GM12878 (cell line): ENCODE measurements at regions not wholly inside any gene's neighbourhood (a gene's known extent, or its start where the extent isn't known, plus 50 kb on each side); places are given as distances from the start of the nearest gene placed in this dataset.

Experiments used
- ATAC-seq: fragments of 200-7000 bp; cut with Tn5 transposase; 3 replicates; pipeline ENCODE4 v1.9.1; 2020; ENCODE audit warnings: mild to moderate bottlenecking, moderate library complexity
- BruUV-seq: library from RNA; stranded (reverse); fragments of 400-500 nt; replicated peaks from 2 replicates; lab custom pipeline; 2021; lab: Mats Ljungman, UMichigan
- CTCF ChIA-PET: fragments of 300-600 bp; sonication (Branson Sonifier 250); formaldehyde crosslinking; extraction: SDS; loops from one replicate; lab custom pipeline; 2021; ENCODE audit warnings: inconsistent platforms; lab: Yijun Ruan, JAX
- POLR2A ChIA-PET: fragments of 350-600 bp; formaldehyde crosslinking; extraction: SDS; loops from one replicate; lab custom pipeline; 2021; ENCODE audit warnings: inconsistent platforms; lab: Charles Lee
- RAD21 ChIA-PET: fragments of 300-600 bp; sonication (Branson Sonifier 250); formaldehyde crosslinking; loops from one replicate; lab custom pipeline; 2023; ENCODE audit warnings: antibody characterized with exemption; ENCODE audit not compliant: unreplicated experiment; lab: Charles Lee
- SMC1A ChIA-PET: fragments of 300-600 bp; sonication (Branson Sonifier 250); formaldehyde crosslinking; loops from one replicate; lab custom pipeline; 2023; ENCODE audit not compliant: unreplicated experiment, uncharacterized antibody; lab: Charles Lee
- DNase-seq: peaks from one replicate; pipeline ENCODE4 v3.0.0-alpha.2; 2011; ENCODE audit warnings: low read depth, low spot score
- FAIRE-seq: peaks from 3 replicates; lab custom pipeline; 2011; peaks lifted over from hg19 to GRCh38; lab: Jason Lieb, UNC
- H2AFZ ChIP-seq: 2 replicates; pipeline ENCODE4 v1.6.0; 2011; ENCODE audit warnings: low read depth, low read length, control low read depth; ENCODE audit not compliant: control insufficient read depth
- H3K27ac ChIP-seq: 2 replicates; pipeline ENCODE4 v1.5.1; 2011; ENCODE audit warnings: control low read depth; ENCODE audit not compliant: control insufficient read depth, insufficient read depth
- H3K27me3 ChIP-seq, 2 experiments: replicated peaks in 1 of 2; 2 replicates each; pipeline versions ENCODE4 v1.6.0 to v1.6.1; 2011; ENCODE audit warnings: low read length in 1 of 2; ENCODE audit not compliant: control insufficient read depth in 2 of 2, insufficient read depth in 2 of 2
- H3K36me3 ChIP-seq, 2 experiments: 2 replicates each; pipeline ENCODE4 v1.5.1; 2011; ENCODE audit warnings: low read length in 1 of 2; ENCODE audit not compliant: control insufficient read depth in 2 of 2, insufficient read depth in 2 of 2
- H3K4me1 ChIP-seq: 2 replicates; pipeline ENCODE4 v1.6.1; 2011; ENCODE audit warnings: mild to moderate bottlenecking, low read length, moderate library complexity, mixed read lengths; ENCODE audit not compliant: control insufficient read depth, insufficient read depth
- H3K4me2 ChIP-seq: 2 replicates; pipeline ENCODE4 v1.6.0; 2011; ENCODE audit warnings: control low read depth; ENCODE audit not compliant: control insufficient read depth, insufficient read depth
- H3K4me3 ChIP-seq: fragments of 200-600 bp; sonication (generic); 2 replicates; pipeline ENCODE4 v1.5.1; 2016
- H3K79me2 ChIP-seq: 2 replicates; pipeline ENCODE4 v1.6.0; 2011; ENCODE audit warnings: low read length; ENCODE audit not compliant: control insufficient read depth, insufficient read depth
- H3K9ac ChIP-seq: 2 replicates; pipeline ENCODE4 v1.8.0; 2011; ENCODE audit warnings: low read length, control low read depth, mixed read lengths; ENCODE audit not compliant: control insufficient read depth, insufficient read depth
- H3K9me3 ChIP-seq: replicated peaks from 3 replicates; pipeline ENCODE4 v1.5.1; 2011; ENCODE audit warnings: mild to moderate bottlenecking, low read length; ENCODE audit not compliant: control insufficient read depth, insufficient read depth
- H4K20me1 ChIP-seq: 2 replicates; pipeline ENCODE4 v1.6.0; 2011; ENCODE audit not compliant: control insufficient read depth, insufficient read depth
- CHD2 ChIP-seq: IDR thresholded peaks from 2 replicates; pipeline ENCODE4 v1.6.1; 2011; ENCODE audit warnings: low read depth, low read length, improper control_type of control experiment, borderline replicate concordance
- HDAC2 ChIP-seq: fragments of 200-600 bp; sonication (generic); IDR thresholded peaks from 2 replicates; pipeline ENCODE4 v1.6.1; 2017
- KAT2A ChIP-seq: conservative IDR thresholded peaks from 2 replicates; pipeline ENCODE4 v1.6.1; 2011; ENCODE audit warnings: low read depth, low read length; ENCODE audit not compliant: control insufficient read depth
- LARP7 ChIP-seq: fragments of 450-650 bp; IDR thresholded peaks from 2 replicates; pipeline ENCODE4 v1.6.1; 2017; ENCODE audit warnings: mild to moderate bottlenecking
- MTA2 ChIP-seq: fragments of 450-650 bp; IDR thresholded peaks from 2 replicates; pipeline ENCODE4 v1.6.1; 2016; ENCODE audit warnings: low read depth, mild to moderate bottlenecking, moderate library complexity
- POU2F2 ChIP-seq: IDR thresholded peaks from 3 replicates; pipeline ENCODE4 v1.6.1; 2011; ENCODE audit warnings: low read depth, mild to moderate bottlenecking, low read length, borderline replicate concordance
- RAD51 ChIP-seq: fragments of 450-650 bp; IDR thresholded peaks from 2 replicates; pipeline ENCODE4 v1.6.1; 2016; ENCODE audit warnings: moderate library complexity, mild to moderate bottlenecking, inconsistent platforms
- RUNX3 ChIP-seq: IDR thresholded peaks from 2 replicates; pipeline ENCODE4 v1.6.1; 2012; ENCODE audit warnings: low read length, inconsistent platforms
- SMAD1 ChIP-seq: fragments of 450-650 bp; IDR thresholded peaks from 2 replicates; pipeline ENCODE4 v1.6.1; 2018; ENCODE audit warnings: mild to moderate bottlenecking, low read depth; ENCODE audit not compliant: partially characterized antibody
- SUPT20H ChIP-seq: IDR thresholded peaks from 2 replicates; pipeline ENCODE4 v1.6.1; 2011; ENCODE audit warnings: low read depth, mild to moderate bottlenecking, low read length, moderate library complexity, borderline replicate concordance; ENCODE audit not compliant: control insufficient read depth
- TCF3 ChIP-seq: IDR thresholded peaks from 2 replicates; pipeline ENCODE4 v1.6.1; 2012; ENCODE audit warnings: low read depth, mild to moderate bottlenecking, low read length, borderline replicate concordance; ENCODE audit not compliant: insufficient read depth
- TCF7 ChIP-seq: IDR thresholded peaks from 2 replicates; pipeline ENCODE4 v1.6.1; 2014; ENCODE audit warnings: antibody characterized with exemption, borderline replicate concordance
- WGBS: methylation state at CpG from one replicate; pipeline ENCODE4 v1.1.6; 2016; ENCODE audit warnings: low lambda C conversion rate; ENCODE audit not compliant: insufficient replicate concordance, insufficient coverage; ENCODE audit errors: missing lambda C conversion rate; 5-methylcytosine and 5-hydroxymethylcytosine counted together
- in situ Hi-C: fragments of 300-500 bp; cut with MboI; formaldehyde crosslinking; loops from 9 replicates; pipeline ENCODE4 v1.14.3; 2018; ENCODE audit warnings: mixed read lengths
- intact Hi-C: fragments of 100-400 bp; cut with micrococcal nuclease; formaldehyde crosslinking; loops from one replicate; pipeline ENCODE4 v1.14.2; 2022; ENCODE audit not compliant: unreplicated experiment
- TF ChIP-seq, protein P1 (sequence below): fragments of 450-650 bp; IDR thresholded peaks from 2 replicates; pipeline ENCODE4 v1.6.1; 2017; ENCODE audit warnings: antibody characterized with exemption, mild to moderate bottlenecking, moderate library complexity
- TF ChIP-seq, protein P2 (sequence below): IDR thresholded peaks from 2 replicates; pipeline ENCODE4 v1.6.1; 2012; ENCODE audit warnings: low read length, inconsistent platforms
- TF ChIP-seq, protein P3 (sequence below): fragments of 450-650 bp; formaldehyde crosslinking; IDR thresholded peaks from 2 replicates; pipeline ENCODE4 v1.5.0; 2022; ENCODE audit warnings: mild to moderate bottlenecking, missing genetic modification characterization
- TF ChIP-seq, protein P4 (sequence below): fragments of 450-650 bp; IDR thresholded peaks from 2 replicates; pipeline ENCODE4 v1.6.1; 2018; ENCODE audit warnings: borderline replicate concordance, mild to moderate bottlenecking; ENCODE audit not compliant: partially characterized antibody

DNA sequence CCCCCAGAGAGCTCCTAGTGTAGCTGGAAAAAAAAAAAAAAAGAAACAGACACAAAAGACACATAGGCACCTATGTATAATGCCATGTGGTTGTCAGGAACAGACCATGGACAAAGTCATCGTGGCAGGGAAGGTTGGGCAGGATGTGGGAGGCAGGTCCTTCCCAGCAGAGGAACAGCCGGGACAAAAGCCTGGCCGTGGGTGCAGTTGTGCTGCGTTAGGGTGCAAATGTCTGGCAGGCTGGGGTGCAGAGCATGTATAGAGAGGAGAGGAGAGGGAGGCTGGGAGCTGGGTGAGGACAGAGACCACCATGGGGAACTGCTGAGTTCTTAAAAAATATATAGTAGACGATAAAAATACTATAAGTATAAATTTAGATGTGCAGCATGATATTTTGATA is 125.7 kb upstream of the C1orf174 start:
- Histone ChIP-seq H3K27me3 (no peaks in the 10 kb centered on the region), H3K9ac (no peak overlapping the region), H3K4me1 (peaks cover 13% of the 10 kb centered on the region), H3K9me3 (no peaks in the 10 kb centered on the region; the same call in 2 of the 3 replicates), H3K4me3 (no peak overlapping the region), H2AFZ (no peak overlapping the region), H3K4me2 (no peak overlapping the region), H4K20me1 (no peaks in the 10 kb centered on the region), H3K79me2 (no peaks in the 10 kb centered on the region), H3K27ac (no peak overlapping the region), H3K36me3 (no peaks in the 10 kb centered on the region)
- ATAC-seq, result no peak
- intact Hi-C loops, result no loop called here
- 16% methylated on average over 4 of the region's 5 CpGs for whole genome bisulfite sequencing
- FAIRE-seq, result no peak
- BruUV-seq, result no TSS peak
- ChIA-PET RAD21 (no interaction called here), SMC1A (no interaction called here), POLR2A (interaction anchor here (0.7 kb wide), 1 partner anchor 253 kb away, joined by 8 read pairs; no protein-coding TSS in a partner anchor), CTCF (no interaction called here)
- DNase-seq, result no peak
- in situ Hi-C loops, result no loop called here
- TF ChIP-seq, protein P1, sequence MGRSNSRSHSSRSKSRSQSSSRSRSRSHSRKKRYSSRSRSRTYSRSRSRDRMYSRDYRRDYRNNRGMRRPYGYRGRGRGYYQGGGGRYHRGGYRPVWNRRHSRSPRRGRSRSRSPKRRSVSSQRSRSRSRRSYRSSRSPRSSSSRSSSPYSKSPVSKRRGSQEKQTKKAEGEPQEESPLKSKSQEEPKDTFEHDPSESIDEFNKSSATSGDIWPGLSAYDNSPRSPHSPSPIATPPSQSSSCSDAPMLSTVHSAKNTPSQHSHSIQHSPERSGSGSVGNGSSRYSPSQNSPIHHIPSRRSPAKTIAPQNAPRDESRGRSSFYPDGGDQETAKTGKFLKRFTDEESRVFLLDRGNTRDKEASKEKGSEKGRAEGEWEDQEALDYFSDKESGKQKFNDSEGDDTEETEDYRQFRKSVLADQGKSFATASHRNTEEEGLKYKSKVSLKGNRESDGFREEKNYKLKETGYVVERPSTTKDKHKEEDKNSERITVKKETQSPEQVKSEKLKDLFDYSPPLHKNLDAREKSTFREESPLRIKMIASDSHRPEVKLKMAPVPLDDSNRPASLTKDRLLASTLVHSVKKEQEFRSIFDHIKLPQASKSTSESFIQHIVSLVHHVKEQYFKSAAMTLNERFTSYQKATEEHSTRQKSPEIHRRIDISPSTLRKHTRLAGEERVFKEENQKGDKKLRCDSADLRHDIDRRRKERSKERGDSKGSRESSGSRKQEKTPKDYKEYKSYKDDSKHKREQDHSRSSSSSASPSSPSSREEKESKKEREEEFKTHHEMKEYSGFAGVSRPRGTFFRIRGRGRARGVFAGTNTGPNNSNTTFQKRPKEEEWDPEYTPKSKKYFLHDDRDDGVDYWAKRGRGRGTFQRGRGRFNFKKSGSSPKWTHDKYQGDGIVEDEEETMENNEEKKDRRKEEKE, result no peak
- no peak for TF ChIP-seq MTA2
- TF ChIP-seq, protein P2, sequence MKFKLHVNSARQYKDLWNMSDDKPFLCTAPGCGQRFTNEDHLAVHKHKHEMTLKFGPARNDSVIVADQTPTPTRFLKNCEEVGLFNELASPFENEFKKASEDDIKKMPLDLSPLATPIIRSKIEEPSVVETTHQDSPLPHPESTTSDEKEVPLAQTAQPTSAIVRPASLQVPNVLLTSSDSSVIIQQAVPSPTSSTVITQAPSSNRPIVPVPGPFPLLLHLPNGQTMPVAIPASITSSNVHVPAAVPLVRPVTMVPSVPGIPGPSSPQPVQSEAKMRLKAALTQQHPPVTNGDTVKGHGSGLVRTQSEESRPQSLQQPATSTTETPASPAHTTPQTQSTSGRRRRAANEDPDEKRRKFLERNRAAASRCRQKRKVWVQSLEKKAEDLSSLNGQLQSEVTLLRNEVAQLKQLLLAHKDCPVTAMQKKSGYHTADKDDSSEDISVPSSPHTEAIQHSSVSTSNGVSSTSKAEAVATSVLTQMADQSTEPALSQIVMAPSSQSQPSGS, result no peak
- no peak for TF ChIP-seq KAT2A
- TF ChIP-seq, protein P3, sequence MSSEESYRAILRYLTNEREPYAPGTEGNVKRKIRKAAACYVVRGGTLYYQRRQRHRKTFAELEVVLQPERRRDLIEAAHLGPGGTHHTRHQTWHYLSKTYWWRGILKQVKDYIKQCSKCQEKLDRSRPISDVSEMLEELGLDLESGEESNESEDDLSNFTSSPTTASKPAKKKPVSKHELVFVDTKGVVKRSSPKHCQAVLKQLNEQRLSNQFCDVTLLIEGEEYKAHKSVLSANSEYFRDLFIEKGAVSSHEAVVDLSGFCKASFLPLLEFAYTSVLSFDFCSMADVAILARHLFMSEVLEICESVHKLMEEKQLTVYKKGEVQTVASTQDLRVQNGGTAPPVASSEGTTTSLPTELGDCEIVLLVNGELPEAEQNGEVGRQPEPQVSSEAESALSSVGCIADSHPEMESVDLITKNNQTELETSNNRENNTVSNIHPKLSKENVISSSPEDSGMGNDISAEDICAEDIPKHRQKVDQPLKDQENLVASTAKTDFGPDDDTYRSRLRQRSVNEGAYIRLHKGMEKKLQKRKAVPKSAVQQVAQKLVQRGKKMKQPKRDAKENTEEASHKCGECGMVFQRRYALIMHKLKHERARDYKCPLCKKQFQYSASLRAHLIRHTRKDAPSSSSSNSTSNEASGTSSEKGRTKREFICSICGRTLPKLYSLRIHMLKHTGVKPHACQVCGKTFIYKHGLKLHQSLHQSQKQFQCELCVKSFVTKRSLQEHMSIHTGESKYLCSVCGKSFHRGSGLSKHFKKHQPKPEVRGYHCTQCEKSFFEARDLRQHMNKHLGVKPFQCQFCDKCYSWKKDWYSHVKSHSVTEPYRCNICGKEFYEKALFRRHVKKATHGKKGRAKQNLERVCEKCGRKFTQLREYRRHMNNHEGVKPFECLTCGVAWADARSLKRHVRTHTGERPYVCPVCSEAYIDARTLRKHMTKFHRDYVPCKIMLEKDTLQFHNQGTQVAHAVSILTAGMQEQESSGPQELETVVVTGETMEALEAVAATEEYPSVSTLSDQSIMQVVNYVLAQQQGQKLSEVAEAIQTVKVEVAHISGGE (CRISPR knock-in tag), result no peak
- no peak for TF ChIP-seq SMAD1
- TF ChIP-seq, protein P4, sequence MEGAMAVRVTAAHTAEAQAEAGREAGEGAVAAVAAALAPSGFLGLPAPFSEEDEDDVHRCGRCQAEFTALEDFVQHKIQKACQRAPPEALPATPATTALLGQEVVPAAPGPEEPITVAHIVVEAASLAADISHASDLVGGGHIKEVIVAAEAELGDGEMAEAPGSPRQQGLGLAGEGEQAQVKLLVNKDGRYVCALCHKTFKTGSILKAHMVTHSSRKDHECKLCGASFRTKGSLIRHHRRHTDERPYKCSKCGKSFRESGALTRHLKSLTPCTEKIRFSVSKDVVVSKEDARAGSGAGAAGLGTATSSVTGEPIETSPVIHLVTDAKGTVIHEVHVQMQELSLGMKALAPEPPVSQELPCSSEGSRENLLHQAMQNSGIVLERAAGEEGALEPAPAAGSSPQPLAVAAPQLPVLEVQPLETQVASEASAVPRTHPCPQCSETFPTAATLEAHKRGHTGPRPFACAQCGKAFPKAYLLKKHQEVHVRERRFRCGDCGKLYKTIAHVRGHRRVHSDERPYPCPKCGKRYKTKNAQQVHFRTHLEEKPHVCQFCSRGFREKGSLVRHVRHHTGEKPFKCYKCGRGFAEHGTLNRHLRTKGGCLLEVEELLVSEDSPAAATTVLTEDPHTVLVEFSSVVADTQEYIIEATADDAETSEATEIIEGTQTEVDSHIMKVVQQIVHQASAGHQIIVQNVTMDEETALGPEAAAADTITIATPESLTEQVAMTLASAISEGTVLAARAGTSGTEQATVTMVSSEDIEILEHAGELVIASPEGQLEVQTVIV, result no peak
- no peak for TF ChIP-seq HDAC2
- no peak for TF ChIP-seq RAD51
- no peak for TF ChIP-seq LARP7
- TF ChIP-seq POU2F2, result no peak
- no peak for TF ChIP-seq CHD2
- no peak for TF ChIP-seq TCF7
- no peak for TF ChIP-seq RUNX3
- TF ChIP-seq SUPT20H, result no peak
- no peak for TF ChIP-seq TCF3
